Vagina (tissue), 2 donors: ENCODE measurements at regions not wholly inside any gene's neighbourhood (a gene's known extent, or its start where the extent isn't known, plus 50 kb on each side); places are given as distances from the start of the nearest gene placed in this dataset.

Source experiments
- POLR2A ChIP-seq, 2 donors: fragments of 450-650 bp; IDR thresholded peaks; one replicate each; pipeline ENCODE4 v1.6.1; 2017; ENCODE audit warnings: antibody characterized with exemption in 2 of 2, mild to moderate bottlenecking in 2 of 2, moderate library complexity in 2 of 2
- POLR2AphosphoS5 ChIP-seq, 2 donors: sonication (generic); formaldehyde crosslinking; IDR thresholded peaks; one replicate each; pipeline ENCODE4 v1.9.0; 2017; ENCODE audit warnings: antibody characterized with exemption in 2 of 2, mild to moderate bottlenecking in 2 of 2, low read depth in 1 of 2; ENCODE audit not compliant: insufficient read depth in 1 of 2
- TF ChIP-seq, protein P1 (sequence below), 3 experiments: fragments of 450-650 bp in 2 of 3; fragments of 200-600 bp in 1 of 3; sonication (generic) in 1 of 3; IDR thresholded peaks; one replicate each; pipeline ENCODE4 v1.5.1; 2017 to 2019; ENCODE audit warnings: antibody characterized with exemption in 3 of 3, mild to moderate bottlenecking in 2 of 3, moderate library complexity in 2 of 3

DNA sequence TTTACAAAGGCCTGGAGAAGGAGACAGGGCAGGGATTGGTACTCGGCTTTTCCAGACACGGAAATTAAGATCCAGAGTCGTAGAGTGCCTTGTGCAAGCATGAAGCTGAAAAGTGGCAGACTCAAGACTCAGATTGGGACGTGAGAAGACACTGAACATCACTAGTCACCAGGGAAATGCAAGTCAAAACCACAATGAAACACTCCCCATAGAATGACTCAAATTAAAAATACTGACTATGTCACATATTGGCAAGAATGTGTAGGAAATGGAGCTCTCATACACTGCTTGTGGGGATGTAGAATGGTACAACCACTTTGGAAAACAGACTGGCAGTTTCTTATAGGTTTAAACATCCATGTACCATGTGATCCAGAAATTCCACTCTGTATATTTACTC is 472.0 kb downstream of the RPS24 start:
- TF ChIP-seq POLR2AphosphoS5 (IDR thresholded peaks at IDR 0.05; ENCODE audit: insufficient read depth in 1 of 2, low read depth in 1 of 2) (no peak), POLR2A (IDR thresholded peaks at IDR 0.05) (no peak)
- TF ChIP-seq, protein P1, sequence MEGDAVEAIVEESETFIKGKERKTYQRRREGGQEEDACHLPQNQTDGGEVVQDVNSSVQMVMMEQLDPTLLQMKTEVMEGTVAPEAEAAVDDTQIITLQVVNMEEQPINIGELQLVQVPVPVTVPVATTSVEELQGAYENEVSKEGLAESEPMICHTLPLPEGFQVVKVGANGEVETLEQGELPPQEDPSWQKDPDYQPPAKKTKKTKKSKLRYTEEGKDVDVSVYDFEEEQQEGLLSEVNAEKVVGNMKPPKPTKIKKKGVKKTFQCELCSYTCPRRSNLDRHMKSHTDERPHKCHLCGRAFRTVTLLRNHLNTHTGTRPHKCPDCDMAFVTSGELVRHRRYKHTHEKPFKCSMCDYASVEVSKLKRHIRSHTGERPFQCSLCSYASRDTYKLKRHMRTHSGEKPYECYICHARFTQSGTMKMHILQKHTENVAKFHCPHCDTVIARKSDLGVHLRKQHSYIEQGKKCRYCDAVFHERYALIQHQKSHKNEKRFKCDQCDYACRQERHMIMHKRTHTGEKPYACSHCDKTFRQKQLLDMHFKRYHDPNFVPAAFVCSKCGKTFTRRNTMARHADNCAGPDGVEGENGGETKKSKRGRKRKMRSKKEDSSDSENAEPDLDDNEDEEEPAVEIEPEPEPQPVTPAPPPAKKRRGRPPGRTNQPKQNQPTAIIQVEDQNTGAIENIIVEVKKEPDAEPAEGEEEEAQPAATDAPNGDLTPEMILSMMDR (IDR thresholded peaks at IDR 0.05), result no peak
